BJ (cell line): ENCODE measurements at regions not wholly inside any gene's neighbourhood (a gene's known extent, or its start where the extent isn't known, plus 50 kb on each side); places are given as distances from the start of the nearest gene placed in this dataset.

Source experiments
- CTCF ChIA-PET: fragments of 350-600 bp; formaldehyde crosslinking; extraction: SDS; loops from one replicate; lab custom pipeline; 2021; ENCODE audit warnings: antibody characterized with exemption, inconsistent platforms; lab: Yijun Ruan, JAX
- POLR2A ChIA-PET: fragments of 300-600 bp; sonication (Branson Sonifier 250); formaldehyde crosslinking; extraction: SDS; loops from one replicate; lab custom pipeline; 2021; ENCODE audit warnings: antibody characterized with exemption; lab: Charles Lee
- DNase-seq: peaks from one replicate; pipeline ENCODE4 v3.0.0-alpha.2; 2011; ENCODE audit warnings: low read depth
- H3K27me3 ChIP-seq: 2 replicates; pipeline ENCODE4 v1.6.0; 2011; ENCODE audit warnings: low read length; ENCODE audit not compliant: control insufficient read depth, insufficient read depth
- H3K36me3 ChIP-seq: 2 replicates; pipeline ENCODE4 v1.5.1; 2011; ENCODE audit warnings: low read length; ENCODE audit not compliant: control insufficient read depth, insufficient read depth
- H3K4me3 ChIP-seq: 2 replicates; pipeline ENCODE4 v1.5.1; 2011; ENCODE audit warnings: low read depth, mild to moderate bottlenecking, control low read depth, low read length
- CTCF ChIP-seq: IDR thresholded peaks from 2 replicates; pipeline ENCODE4 v1.5.1; 2011; ENCODE audit warnings: low read depth, mild to moderate bottlenecking, control low read depth, inconsistent platforms, low read length, moderate library complexity; ENCODE audit not compliant: insufficient read depth

- Histone ChIP-seq H3K4me3 (no peak overlapping the region), H3K27me3 (no peaks in the 10 kb centered on the region), H3K36me3 (no peaks in the 10 kb centered on the region)
- POLR2A ChIA-PET, result no interaction called here
- no peak for DNase-seq
- TF ChIP-seq CTCF, result no peak
- CTCF ChIA-PET, result no interaction called here
Observed at GRCh38 chr13:74860789-74861188, 621.2 kb downstream of the TBC1D4 start.

GRCh38 chr13:74850893-74851292 lies 631.1 kb downstream of the TBC1D4 start:
- no peak for TF ChIP-seq CTCF
- no peak for DNase-seq
- CTCF ChIA-PET, result no interaction called here
- Histone ChIP-seq H3K36me3 (no peaks in the 10 kb centered on the region), H3K4me3 (no peak overlapping the region), H3K27me3 (no peaks in the 10 kb centered on the region)
- POLR2A ChIA-PET, result no interaction called here

GRCh38 chr13:74847966-74848365 lies 634.0 kb downstream of the TBC1D4 start:
- no peaks in the 10 kb centered on the region for H3K27me3 ChIP-seq
- no peak for DNase-seq
- ChIA-PET POLR2A (no interaction called here), CTCF (no interaction called here)
- no peaks in the 10 kb centered on the region for H3K36me3 ChIP-seq
- TF ChIP-seq CTCF, result no peak
- no peak overlapping the region for H3K4me3 ChIP-seq

- ChIA-PET CTCF (no interaction called here), POLR2A (no interaction called here)
- no peak for TF ChIP-seq CTCF
Observed at GRCh38 chr13:74845806-74846205, 636.2 kb downstream of the TBC1D4 start.

GRCh38 chr13:74841651-74842050 lies 640.3 kb downstream of the TBC1D4 start:
- ChIA-PET CTCF (no interaction called here), POLR2A (no interaction called here)
- TF ChIP-seq CTCF, result no peak
- no peak overlapping the region for H3K4me3 ChIP-seq
- no peak for DNase-seq
- H3K36me3 ChIP-seq, result no peaks in the 10 kb centered on the region
- H3K27me3 ChIP-seq, result no peaks in the 10 kb centered on the region

More at GRCh38 chr13:74845806-74846205, 636.2 kb downstream of the TBC1D4 start:
- no peak for DNase-seq
- no peak overlapping the region for H3K4me3 ChIP-seq
- H3K36me3 ChIP-seq, result no peaks in the 10 kb centered on the region
- no peaks in the 10 kb centered on the region for H3K27me3 ChIP-seq
